T-helper 1 cell treated with Interleukin-12 subunit alpha and Interleukin-12 subunit beta and Interleukin-4 antibody, amounts not matched to agents 30 μg/mL and 1 μg/mL, for 36 hours (primary cell): ENCODE measurements at regions not wholly inside any gene's neighbourhood (a gene's known extent, or its start where the extent isn't known, plus 50 kb on each side); places are given as distances from the start of the nearest gene placed in this dataset.

Experiments
- H3K27ac Mint-ChIP-seq: one replicate; pipeline ENCODE4 v1.8.0; 2021; ENCODE audit warnings: mild to moderate bottlenecking, mixed read lengths
- H3K27me3 Mint-ChIP-seq: one replicate; pipeline ENCODE4 v1.8.0; 2021; ENCODE audit warnings: low read depth, mixed read lengths
- H3K36me3 Mint-ChIP-seq: one replicate; pipeline ENCODE4 v1.8.0; 2021; ENCODE audit warnings: low read depth, mixed read lengths
- H3K4me1 Mint-ChIP-seq: one replicate; pipeline ENCODE4 v1.8.0; 2021; ENCODE audit warnings: low read depth, mixed read lengths
- H3K4me3 Mint-ChIP-seq: one replicate; pipeline ENCODE4 v1.8.0; 2021; ENCODE audit warnings: mild to moderate bottlenecking, moderate library complexity, mixed read lengths
- H3K9me3 Mint-ChIP-seq: one replicate; pipeline ENCODE4 v1.8.0; 2021; ENCODE audit warnings: mixed read lengths

- Mint-ChIP-seq H3K4me1 (no peaks in the 10 kb centered on the region), H3K9me3 (no peaks in the 10 kb centered on the region), H3K36me3 (no peaks in the 10 kb centered on the region), H3K27ac (no peak overlapping the region), H3K4me3 (no peak overlapping the region), H3K27me3 (no peaks in the 10 kb centered on the region)
These were observed 99.5 kb downstream of the TTC32 start for GRCh38 chr2:19802086-19802841.

- H3K36me3 Mint-ChIP-seq, result no peaks in the 10 kb centered on the region
- no peaks in the 10 kb centered on the region for H3K4me1 Mint-ChIP-seq
- H3K4me3 Mint-ChIP-seq, result no peak overlapping the region
- no peaks in the 10 kb centered on the region for H3K27me3 Mint-ChIP-seq
- H3K27ac Mint-ChIP-seq, result no peak overlapping the region
- H3K9me3 Mint-ChIP-seq, result no peaks in the 10 kb centered on the region
These were observed 100.3 kb downstream of the TTC32 start for GRCh38 chr2:19801367-19802080.

GRCh38 chr2:19800796-19801195 is 101.0 kb downstream of the TTC32 start:
- Mint-ChIP-seq H3K27ac (no peak overlapping the region), H3K27me3 (no peaks in the 10 kb centered on the region), H3K4me1 (no peaks in the 10 kb centered on the region), H3K36me3 (no peaks in the 10 kb centered on the region), H3K4me3 (no peak overlapping the region), H3K9me3 (no peaks in the 10 kb centered on the region)

GRCh38 chr2:19799881-19800780 is 101.7 kb downstream of the TTC32 start:
- Mint-ChIP-seq H3K27ac (no peak overlapping the region), H3K36me3 (no peaks in the 10 kb centered on the region), H3K9me3 (no peaks in the 10 kb centered on the region), H3K27me3 (no peaks in the 10 kb centered on the region), H3K4me1 (no peaks in the 10 kb centered on the region), H3K4me3 (no peak overlapping the region)

GRCh38 chr2:19797871-19798270 is 103.9 kb downstream of the TTC32 start:
- Mint-ChIP-seq H3K27ac (no peak overlapping the region), H3K4me3 (no peak overlapping the region), H3K36me3 (no peaks in the 10 kb centered on the region)

GRCh38 chr2:19797243-19797810 is 104.5 kb downstream of the TTC32 start:
- Mint-ChIP-seq H3K36me3 (no peaks in the 10 kb centered on the region), H3K9me3 (no peaks in the 10 kb centered on the region), H3K27me3 (no peaks in the 10 kb centered on the region), H3K27ac (no peak overlapping the region), H3K4me1 (no peaks in the 10 kb centered on the region), H3K4me3 (no peak overlapping the region)

More at GRCh38 chr2:19797871-19798270, 103.9 kb downstream of the TTC32 start:
- H3K9me3 Mint-ChIP-seq, result no peaks in the 10 kb centered on the region
- no peaks in the 10 kb centered on the region for H3K27me3 Mint-ChIP-seq
- no peaks in the 10 kb centered on the region for H3K4me1 Mint-ChIP-seq

GRCh38 chr2:19796035-19796695 is 105.6 kb downstream of the TTC32 start:
- no peaks in the 10 kb centered on the region for H3K9me3 Mint-ChIP-seq
- no peaks in the 10 kb centered on the region for H3K36me3 Mint-ChIP-seq
- H3K27me3 Mint-ChIP-seq, result no peaks in the 10 kb centered on the region
- no peak overlapping the region for H3K4me3 Mint-ChIP-seq
- H3K4me1 Mint-ChIP-seq, result no peaks in the 10 kb centered on the region
- no peak overlapping the region for H3K27ac Mint-ChIP-seq

GRCh38 chr2:19793132-19793750 is 108.5 kb downstream of the TTC32 start:
- Mint-ChIP-seq H3K4me3 (no peak overlapping the region), H3K9me3 (no peaks in the 10 kb centered on the region), H3K27ac (no peak overlapping the region), H3K36me3 (no peaks in the 10 kb centered on the region), H3K27me3 (no peaks in the 10 kb centered on the region), H3K4me1 (no peaks in the 10 kb centered on the region)

- H3K4me1 Mint-ChIP-seq, result no peaks in the 10 kb centered on the region
- H3K9me3 Mint-ChIP-seq, result no peaks in the 10 kb centered on the region
- H3K27ac Mint-ChIP-seq, result no peak overlapping the region
- H3K27me3 Mint-ChIP-seq, result no peaks in the 10 kb centered on the region
- no peak overlapping the region for H3K4me3 Mint-ChIP-seq
- H3K36me3 Mint-ChIP-seq, result no peaks in the 10 kb centered on the region
These were observed 111.5 kb downstream of the TTC32 start for GRCh38 chr2:19790291-19790690.

GRCh38 chr2:19787134-19787533 is 114.6 kb downstream of the TTC32 start:
- Mint-ChIP-seq H3K4me1 (no peaks in the 10 kb centered on the region), H3K9me3 (no peaks in the 10 kb centered on the region), H3K36me3 (no peaks in the 10 kb centered on the region), H3K4me3 (no peak overlapping the region), H3K27me3 (no peaks in the 10 kb centered on the region), H3K27ac (no peak overlapping the region)

- Mint-ChIP-seq H3K4me3 (no peak overlapping the region), H3K9me3 (no peaks in the 10 kb centered on the region), H3K36me3 (no peaks in the 10 kb centered on the region), H3K4me1 (no peaks in the 10 kb centered on the region), H3K27me3 (no peaks in the 10 kb centered on the region), H3K27ac (no peak overlapping the region)
These were observed 115.2 kb downstream of the TTC32 start for GRCh38 chr2:19786408-19787058.

GRCh38 chr2:19785867-19786266 is 115.9 kb downstream of the TTC32 start:
- H3K27me3 Mint-ChIP-seq, result no peaks in the 10 kb centered on the region
- H3K27ac Mint-ChIP-seq, result no peak overlapping the region
- no peaks in the 10 kb centered on the region for H3K4me1 Mint-ChIP-seq
- no peak overlapping the region for H3K4me3 Mint-ChIP-seq
- no peaks in the 10 kb centered on the region for H3K36me3 Mint-ChIP-seq
- no peaks in the 10 kb centered on the region for H3K9me3 Mint-ChIP-seq

- no peak overlapping the region for H3K4me3 Mint-ChIP-seq
- H3K4me1 Mint-ChIP-seq, result no peaks in the 10 kb centered on the region
- no peaks in the 10 kb centered on the region for H3K36me3 Mint-ChIP-seq
- H3K27me3 Mint-ChIP-seq, result no peaks in the 10 kb centered on the region
- no peak overlapping the region for H3K27ac Mint-ChIP-seq
- no peaks in the 10 kb centered on the region for H3K9me3 Mint-ChIP-seq
These were observed 116.3 kb downstream of the TTC32 start for GRCh38 chr2:19785447-19785846.
